ENCODE measurements at regions not wholly inside any gene's neighbourhood (a gene's known extent, or its start where the extent isn't known, plus 50 kb on each side); places are given as distances from the start of the nearest gene placed in this dataset.
"Not testable (repeated sequence)": the region's sequence is repeated elsewhere in the genome, so short reads cannot be mapped to it uniquely, and the experiment has no call there.

DNA sequence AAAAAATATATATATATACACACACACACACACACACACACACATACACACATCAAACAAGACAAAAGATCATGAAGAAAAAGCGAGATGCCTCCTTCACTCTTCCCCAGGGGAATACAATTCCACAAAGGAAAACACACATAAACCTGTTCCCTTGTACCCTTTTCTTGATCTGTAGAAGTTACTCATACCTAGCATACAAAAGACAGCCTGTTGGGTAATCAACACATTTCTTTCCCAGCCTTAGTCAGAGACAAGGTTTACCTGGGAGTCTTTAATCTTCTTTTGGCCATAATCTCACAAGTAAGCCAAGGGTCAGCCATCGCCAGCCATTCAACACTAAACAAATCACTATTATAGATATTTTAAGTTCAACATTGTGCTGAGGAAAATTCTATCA, 407.0 kb downstream of the SUCLG1 start:
- no peak for DNase-seq

DNA sequence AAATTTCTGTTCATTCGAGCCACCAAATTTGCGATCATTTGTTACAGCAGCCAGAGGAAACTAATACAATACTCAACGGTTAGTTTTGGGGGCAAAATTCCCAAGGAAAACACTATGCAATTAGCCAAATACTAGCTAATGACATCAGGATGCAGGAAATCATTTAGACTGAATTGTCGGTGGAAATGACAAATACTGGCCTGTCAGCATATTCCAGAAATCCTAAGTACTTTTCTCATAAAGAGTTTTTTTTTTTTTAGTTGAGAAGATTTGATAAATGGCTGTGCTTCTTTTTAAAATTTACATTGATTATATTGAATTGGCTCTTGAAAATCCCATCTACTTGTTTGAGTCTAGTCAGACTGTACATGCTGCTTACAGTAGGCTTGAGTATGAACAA, 410.1 kb downstream of the SUCLG1 start:
- DNase-seq = no peak

DNA sequence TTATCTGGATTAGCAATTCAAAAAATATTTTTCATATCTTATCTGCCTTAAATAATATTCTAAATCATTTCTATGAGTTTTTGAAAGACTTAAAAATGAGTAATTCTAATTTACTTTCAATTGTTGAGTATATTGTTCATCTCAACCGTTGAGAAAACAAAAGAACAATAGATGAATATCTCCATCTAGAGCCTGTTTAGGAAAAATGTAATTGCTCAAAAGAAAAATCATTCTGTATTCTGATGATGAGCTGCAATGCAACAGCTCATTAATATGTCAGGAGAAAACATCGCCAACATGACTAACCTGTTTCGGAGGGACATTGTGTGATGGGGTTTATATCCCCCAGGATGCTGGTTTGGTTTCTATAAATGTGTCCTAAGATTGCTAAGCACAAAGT, 417.6 kb downstream of the SUCLG1 start:
- no peak for DNase-seq

DNA sequence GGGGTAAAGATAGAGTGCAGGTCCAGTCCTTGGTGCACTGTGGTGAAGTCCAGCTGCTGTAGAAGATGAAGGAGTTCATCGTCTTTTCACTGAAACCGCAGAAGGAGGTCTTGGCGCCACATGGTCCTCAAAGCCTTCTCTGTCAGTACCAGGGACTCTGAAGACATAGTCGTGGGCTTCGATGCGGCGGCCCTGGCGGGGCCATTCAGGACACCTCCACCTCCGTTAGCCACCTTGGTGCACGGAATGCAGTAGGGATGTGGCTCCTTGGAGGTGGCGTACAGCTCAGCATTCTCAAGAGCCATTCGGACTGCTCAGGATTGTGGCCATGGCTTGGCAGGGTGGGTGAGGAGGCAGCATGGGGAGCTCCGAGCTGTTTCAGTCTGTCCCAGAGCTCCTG, 418.8 kb downstream of the SUCLG1 start:
- DNase-seq = no peak

DNA sequence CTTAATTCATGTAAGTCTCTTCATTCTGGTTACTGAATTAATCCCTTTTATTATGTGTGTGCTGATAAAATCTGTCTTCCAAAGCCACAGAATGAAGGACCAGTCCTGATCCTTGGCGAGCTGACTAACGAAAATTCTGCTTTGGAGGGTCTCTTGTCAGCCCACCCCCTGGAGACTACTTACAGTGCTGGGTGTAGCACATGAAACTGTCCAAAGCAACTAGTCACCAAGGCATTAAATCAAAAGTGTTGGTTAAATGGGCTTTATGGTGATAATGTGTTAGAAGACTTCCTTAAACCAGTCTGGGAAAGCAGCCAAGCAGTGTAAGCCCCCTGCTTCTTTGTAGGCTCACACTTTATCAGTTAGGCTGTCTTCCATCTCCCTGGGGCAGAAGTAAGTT, 420.2 kb downstream of the SUCLG1 start:
- DNase-seq = no peak

DNA sequence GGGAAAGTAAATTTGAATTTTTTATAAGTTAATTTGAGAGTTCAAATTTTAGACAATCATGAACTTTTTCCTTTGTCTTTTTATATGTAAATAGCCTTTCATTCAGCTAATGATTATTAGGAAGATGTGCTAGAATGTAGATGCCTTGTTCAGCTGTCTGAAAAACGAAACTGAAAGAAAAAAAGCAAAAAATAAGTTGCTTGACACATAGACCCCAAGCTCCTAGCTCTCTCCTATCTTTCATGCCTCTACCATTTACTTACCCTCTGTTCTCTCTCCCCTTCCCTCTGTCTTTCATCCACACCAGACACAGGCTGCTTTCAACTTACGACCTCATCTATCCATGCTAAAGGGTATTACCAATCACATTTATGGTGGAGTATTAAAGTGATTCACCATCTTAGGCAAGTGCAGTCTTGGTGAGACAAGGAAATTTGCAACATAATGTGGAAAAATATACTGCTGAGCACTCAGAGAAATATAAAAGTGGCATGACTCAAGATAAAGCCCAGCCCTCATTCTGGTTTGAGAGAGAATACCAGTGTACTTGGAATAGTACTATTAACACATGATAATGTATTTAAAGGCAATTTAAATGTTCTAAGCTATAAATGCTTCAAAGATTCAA, 425.6 kb downstream of the SUCLG1 start:
- DNase-seq = no peak

DNA sequence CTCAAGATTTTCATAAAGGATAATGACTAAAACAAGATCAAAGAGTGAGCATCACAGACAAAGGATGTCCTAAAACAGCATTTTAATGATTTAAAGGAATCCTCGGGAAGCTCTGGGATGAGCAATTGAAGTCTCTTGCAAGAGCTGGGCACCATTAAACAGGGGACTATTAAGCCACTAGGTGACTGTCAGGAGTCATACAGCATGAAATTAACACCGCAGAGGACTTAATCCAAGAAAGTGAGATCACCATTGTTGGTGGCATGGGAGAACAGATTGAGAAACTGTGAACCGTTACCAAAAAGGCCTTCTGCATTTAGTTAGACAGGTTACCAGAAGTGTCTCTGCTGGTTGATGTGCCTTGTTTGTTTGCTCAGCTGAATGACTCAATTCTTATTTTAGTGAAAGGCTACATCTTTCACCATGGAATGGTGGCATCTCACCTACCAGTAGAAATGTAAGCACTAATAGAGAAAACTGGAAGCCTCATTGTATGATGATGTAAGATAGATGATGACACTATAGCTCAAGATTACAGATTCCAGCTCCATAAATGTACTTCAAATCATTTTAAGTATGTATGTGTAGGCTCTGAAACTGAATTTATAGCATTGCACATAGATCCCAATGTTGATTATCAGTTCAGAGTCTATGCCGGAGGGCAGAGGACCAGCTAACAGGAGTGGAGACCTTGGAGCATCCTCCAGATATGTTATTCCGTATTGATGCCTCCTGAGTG, 427.6 kb downstream of the SUCLG1 start:
- DNase-seq = no peak

DNA sequence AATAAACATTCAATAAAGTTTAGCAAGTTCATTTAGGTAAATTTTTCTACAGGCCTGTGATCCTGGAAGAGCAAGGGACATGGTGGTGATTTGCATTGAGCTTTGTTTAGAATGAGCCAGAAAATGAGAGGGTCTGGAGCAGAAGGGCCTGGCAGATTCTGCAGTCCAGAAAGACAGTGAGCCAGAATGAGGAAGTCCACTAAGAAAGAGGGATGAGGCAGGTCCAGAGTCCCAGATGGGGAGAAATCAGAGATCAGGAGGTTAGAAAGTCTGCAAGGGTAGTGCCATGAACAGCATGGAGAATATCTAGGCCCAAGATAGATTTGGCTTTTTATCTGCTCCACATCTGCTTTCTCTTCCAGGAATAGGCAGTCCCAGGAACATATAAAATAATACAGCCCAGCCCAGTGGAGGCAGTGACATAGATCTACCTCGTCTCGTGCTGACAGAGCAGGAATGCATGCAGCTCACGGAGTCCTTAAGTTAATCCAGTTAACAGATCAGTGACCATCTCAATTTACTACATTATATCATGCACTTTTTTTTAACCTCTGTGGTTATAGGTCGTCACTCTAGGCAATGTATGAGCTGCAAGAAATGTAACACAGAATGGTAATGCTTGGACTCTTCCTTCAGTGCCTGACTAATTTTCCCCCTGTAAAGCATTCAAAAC, 429.0 kb downstream of the SUCLG1 start:
- DNase-seq = no peak

DNA sequence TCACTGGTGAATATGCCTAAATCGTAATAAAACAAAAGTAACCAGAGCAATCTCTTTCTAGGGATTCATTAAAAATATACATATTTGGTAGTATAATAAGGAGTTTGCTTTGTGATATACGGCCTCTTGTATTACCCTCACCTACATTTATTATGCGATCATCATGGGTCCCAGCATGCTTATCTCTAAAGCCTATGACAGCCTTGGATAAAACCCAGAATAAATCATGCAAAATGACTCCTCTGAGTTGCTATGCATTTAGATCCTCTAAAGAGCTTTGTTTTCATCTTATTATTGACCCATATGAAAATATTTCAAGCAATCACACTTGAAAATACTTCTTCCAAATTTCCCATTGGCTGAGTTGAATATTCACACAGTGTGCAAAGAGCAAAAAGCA, 432.3 kb downstream of the SUCLG1 start:
- DNase-seq = no peak

DNA sequence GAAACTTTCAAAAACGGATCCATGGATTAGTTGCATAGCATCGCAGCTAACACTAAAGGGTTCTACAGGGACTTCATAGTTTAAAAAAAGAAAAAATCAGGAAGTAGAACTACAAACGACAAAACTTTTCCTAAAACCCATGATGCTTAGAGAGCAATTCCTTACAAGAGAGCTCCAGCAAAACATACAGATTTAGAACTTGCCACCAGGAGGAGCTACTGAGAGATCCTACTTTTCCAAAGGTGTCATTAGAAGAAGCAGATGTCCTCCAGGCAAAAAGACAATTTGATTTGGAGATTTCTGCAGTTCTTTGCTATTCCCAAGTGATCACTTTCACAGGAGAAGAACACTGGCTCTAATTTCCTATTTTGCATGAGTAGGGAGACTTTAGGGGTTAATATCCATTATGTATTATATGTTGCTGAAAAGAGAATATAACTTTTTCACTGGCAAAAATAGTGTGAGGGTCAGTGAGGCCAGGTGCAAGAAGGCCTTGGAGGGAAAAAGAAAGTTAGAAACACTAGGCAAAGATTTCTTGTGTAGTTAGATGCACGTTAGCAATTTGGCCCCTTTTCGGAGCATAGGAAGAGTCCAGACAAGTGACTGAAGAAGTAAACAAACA, 436.2 kb downstream of the SUCLG1 start:
- peak; percentile 46 for DNase-seq

DNA sequence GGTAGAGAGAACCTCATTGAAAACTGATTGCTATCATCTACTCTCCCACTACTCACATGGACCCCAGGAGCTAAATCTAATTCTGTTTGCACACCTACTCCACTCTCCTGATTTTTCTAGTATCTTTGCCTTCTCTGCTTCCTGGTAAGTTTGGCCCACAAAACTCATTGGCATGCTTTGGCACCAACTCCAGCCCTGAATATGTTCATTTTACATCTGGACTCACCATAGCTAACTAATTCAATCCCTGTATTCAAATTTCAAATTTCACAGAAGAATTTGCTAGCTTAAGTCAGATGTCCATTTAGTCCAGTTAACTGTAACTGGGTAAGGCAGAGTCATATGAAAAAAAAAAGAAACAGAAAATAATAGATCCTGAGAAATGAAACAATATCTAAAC, 442.1 kb downstream of the SUCLG1 start:
- no peak for DNase-seq

DNA sequence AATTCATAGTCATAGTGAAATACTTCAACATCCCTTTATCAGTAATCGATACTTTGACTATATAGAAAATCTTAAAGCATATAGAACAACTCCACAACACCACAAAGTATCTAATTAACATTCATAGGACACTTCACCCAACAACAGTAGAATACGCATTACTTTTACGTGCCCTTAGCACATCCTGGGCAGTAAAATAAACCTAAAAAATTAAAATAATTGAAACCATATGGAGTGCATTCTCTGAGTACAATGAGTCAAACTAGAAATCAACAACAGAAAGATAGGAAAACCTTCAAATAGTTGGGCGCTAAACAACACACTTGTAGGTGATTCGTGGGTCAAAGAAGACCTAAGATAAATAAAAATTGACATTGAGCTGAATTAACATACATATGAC, 442.9 kb downstream of the SUCLG1 start:
- DNase-seq = no peak

DNA sequence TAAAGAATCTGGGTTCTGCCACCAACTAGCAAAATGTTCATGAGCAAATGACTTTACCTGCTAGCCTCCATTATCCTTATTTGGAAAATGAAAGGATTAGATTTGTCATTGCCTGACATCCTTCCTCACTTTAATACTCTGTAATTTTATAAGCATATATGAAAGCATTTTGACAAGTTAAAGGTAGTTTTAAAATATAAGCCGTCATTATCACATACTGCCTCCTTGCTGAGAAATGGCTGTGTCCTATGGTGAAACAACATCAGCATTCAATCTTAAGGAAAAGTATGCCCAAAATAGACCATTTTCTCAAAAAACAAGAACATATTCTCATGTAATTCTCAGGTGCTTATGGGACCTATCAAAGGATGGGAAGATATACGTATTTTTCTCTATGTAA, 461.2 kb downstream of the SUCLG1 start:
- no peak for DNase-seq

DNA sequence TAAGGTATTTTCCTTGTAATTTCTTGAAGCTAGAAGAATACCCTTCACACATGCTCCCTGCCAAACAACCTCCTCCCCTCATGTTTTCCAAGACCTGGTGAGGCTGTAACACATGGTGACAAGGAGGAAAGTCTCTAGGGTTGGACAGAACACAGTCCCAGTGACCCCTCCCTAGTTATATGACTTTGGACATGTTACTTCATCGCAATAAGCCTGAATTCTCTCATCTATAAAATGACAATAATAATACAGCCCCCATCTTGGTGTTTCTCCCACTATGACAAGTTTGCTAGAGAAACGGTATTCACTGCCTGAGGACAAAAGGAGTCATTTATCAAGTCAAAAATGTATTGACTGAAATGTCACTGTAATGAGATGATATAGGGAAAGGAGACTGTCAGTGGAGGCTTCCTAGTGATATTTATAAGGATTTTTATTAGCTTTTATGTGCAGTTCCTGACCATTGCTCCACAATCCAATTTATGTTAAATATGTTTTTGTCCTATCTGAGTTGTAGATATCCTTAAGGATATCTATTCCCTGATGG, 464.4 kb downstream of the SUCLG1 start:
- DNase-seq = no peak

DNA sequence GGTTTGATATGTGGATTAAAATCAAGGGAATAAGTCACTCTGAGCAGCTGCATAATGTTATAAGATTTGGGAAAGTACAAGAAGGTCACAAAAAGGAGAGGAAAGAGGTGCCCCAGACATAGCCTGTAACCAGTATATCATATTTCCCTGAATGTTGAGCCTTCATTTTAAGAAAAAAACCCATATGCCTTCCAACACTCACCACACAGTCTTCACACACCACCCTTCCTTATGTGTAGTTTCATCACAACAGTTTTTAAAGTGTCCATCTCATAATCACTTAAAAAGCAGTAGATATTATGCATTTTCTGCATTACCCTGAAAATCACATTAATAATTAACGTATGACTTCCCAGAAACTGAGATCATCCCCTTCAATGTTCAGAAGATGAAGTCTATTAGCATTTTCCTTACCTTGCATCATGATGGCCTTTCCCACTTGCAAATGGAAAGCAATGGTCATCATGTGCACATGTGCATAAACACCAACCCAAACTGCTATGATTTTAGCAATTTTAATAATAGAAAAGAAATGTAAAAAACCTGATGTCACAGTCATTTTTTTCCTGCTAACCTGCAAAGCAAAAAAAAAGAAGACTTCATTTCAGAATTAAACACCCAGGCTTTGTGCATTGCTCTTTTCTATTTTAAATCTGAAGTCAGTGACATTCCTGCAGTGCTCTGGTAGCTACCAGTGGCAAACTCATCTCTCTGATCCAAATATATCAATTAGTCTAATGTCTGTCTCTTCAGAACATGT, 465.0 kb downstream of the SUCLG1 start:
- no peak for DNase-seq

DNA sequence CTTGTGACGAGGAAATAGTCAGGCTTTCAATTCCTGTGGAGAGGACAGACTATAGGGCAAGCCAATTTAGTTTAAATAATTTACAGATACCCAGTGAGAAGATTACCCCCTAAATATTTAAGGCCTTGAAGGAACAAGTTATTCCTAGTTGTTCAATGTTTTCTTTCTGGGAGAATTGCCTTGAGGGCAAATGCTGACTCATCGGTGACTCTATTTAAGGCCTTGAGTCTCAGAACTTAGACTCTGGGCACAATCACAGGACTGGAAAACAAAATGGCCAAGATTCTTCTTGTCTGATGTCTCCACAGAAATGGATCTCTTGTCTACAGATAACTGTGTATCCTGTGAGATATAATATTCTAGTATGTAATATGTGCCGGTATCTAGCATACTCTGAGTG, 467.1 kb downstream of the SUCLG1 start:
- DNase-seq = no peak

DNA sequence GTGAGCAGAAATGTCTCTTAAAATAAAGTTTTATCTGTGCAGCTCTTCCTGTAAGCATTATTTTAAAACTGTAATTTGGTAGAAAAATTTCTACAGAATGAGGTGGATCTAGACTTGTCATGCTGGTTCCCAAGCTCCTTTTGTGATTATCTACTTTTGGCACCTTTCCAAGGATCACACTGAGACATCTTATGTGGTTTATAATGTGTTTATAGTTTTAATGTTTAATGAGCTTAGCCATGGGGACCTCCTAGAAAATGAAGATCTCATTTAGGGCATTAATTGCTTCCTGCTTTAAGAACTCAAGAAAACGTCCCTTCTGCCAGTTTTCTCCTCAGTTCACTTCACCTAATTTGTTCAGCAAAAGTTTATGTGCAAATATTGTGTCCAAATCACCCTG, 468.4 kb downstream of the SUCLG1 start:
- no peak for DNase-seq

DNA sequence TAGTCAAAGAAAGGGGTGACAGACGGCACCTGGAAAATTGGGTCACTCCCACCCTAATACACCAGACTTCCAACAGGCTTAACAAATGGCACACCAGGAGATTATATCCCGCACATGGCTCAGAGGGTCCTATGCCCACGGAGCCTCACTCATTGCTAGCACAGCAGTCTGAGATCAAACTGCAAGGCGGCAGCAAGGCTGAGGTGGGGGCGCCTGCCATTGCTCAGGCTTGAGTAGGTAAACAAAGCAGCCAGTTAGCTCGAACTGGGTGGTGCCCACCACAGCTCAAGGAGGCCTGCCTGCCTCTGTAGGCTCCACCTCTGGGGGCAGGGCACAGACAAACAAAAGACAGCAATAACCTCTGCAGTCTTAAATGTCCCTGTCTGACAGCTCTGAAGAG, 482.5 kb downstream of the SUCLG1 start:
- DNase-seq = not testable (repeated sequence)

DNA sequence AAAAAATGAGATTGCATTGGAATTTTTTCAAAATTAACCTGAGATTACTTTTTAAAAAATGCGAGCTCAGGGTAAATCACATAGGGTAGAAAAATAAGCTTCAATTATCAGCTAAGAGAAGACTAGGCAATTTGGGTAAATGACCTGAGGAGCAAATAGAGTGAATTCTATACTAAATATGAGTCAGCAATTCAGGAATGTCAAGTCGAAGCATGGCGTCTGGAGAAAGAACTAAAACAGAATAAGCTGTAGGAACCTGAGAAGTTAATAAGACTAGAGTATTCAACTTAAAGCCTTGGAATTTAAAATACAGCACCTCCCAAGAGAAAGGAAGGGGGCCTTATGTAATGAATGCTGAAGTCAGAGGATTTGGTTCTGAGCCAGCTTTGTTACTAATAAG, 487.0 kb downstream of the SUCLG1 start:
- no peak for DNase-seq

DNA sequence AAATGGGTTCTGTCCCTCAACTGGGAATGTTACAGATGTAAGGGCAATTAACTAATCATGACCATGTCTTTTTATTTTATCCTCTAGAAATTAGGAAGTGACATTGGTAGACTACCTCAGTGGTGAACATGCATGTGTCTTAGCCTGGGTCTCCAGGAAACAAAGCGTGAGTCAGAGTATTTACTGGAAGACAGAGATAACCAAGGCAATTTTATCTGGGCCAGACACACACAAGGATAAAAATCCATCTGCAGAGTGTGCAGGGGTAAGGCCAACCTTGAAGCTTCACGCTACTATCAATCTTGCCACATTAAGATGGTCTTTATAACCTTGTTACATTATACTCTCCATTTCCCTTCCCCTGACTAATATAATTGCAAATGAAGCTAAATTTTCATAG, 487.5 kb downstream of the SUCLG1 start:
- DNase-seq = no peak

DNA sequence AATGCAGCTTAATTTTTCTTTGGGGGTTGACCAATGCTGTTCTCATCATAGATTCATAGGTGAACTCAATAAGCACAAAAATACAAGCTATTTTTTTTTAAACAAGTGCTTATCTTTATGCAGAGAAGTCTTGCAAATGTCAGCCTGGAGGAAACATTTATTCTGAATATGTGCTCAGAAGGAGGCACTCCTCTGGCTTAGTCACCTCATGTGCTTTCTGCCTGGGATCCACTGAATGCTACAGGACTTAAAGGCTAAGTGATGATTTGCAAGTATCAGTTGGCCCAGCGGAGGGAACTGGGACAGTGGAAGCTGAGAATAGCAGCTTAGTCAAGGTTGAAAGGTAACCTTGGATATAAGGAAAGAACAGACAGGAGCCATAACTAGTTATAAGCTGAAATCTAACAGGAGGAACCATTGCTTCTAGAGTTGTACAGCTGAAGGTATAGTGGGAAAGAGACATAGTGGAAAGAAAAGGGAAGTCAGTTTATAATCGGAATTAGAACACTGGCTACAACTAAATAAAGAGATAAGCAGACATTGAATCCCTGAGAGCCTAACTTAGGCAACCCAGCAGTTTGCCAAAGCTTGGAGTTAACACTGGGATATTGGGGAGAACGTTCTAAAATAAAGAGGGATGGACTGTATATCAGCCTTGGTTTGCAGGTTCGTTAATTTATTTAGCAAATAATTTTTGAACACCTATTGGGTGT, 488.7 kb downstream of the SUCLG1 start:
- DNase-seq = no peak

All from muscle of arm (tissue), 1 donor.